DND-41 (cell line): ENCODE measurements at regions not wholly inside any gene's neighbourhood (a gene's known extent, or its start where the extent isn't known, plus 50 kb on each side); places are given as distances from the start of the nearest gene placed in this dataset.

Experiments used
- EZH2 ChIP-seq: IDR thresholded peaks from 3 replicates; pipeline ENCODE4 v1.6.1; 2012; ENCODE audit warnings: borderline replicate concordance, low read depth, mild to moderate bottlenecking, moderate library complexity, low read length, inconsistent platforms; ENCODE audit not compliant: severe bottlenecking
- TF ChIP-seq, protein P1 (sequence below): IDR thresholded peaks from 2 replicates; pipeline ENCODE4 v1.5.1; 2012; ENCODE audit warnings: borderline replicate concordance, low read length, moderate library complexity, mild to moderate bottlenecking; ENCODE audit not compliant: poor library complexity, severe bottlenecking; ENCODE audit errors: extremely low read depth

GRCh38 chr12:131510431-131510830 lies 200.5 kb upstream of the SFSWAP start:
- TF ChIP-seq, protein P1, sequence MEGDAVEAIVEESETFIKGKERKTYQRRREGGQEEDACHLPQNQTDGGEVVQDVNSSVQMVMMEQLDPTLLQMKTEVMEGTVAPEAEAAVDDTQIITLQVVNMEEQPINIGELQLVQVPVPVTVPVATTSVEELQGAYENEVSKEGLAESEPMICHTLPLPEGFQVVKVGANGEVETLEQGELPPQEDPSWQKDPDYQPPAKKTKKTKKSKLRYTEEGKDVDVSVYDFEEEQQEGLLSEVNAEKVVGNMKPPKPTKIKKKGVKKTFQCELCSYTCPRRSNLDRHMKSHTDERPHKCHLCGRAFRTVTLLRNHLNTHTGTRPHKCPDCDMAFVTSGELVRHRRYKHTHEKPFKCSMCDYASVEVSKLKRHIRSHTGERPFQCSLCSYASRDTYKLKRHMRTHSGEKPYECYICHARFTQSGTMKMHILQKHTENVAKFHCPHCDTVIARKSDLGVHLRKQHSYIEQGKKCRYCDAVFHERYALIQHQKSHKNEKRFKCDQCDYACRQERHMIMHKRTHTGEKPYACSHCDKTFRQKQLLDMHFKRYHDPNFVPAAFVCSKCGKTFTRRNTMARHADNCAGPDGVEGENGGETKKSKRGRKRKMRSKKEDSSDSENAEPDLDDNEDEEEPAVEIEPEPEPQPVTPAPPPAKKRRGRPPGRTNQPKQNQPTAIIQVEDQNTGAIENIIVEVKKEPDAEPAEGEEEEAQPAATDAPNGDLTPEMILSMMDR: no peak
- TF ChIP-seq EZH2: no peak
